H9 (cell line): ENCODE measurements at regions not wholly inside any gene's neighbourhood (a gene's known extent, or its start where the extent isn't known, plus 50 kb on each side); places are given as distances from the start of the nearest gene placed in this dataset.

ENCODE experiments used
- DNase-seq: peaks from one replicate; pipeline ENCODE4 v3.0.0-alpha.2; 2017
- H2AFZ ChIP-seq: one replicate; pipeline ENCODE4 v1.6.1; 2013; ENCODE audit warnings: mild to moderate bottlenecking, low read length, control low read depth, moderate library complexity
- H2AK5ac ChIP-seq: 2 replicates; pipeline ENCODE4 v1.6.1; 2013; ENCODE audit warnings: low read length, control low read depth, mixed read lengths; ENCODE audit not compliant: insufficient read length
- H2BK120ac ChIP-seq: one replicate; pipeline ENCODE4 v1.6.1; 2013; ENCODE audit warnings: low read depth, mild to moderate bottlenecking, low read length, control low read depth, inconsistent platforms; ENCODE audit not compliant: poor library complexity, severe bottlenecking
- H2BK12ac ChIP-seq: 2 replicates; pipeline ENCODE4 v1.6.1; 2013; ENCODE audit warnings: low read length, control low read depth, mixed read lengths, low read depth; ENCODE audit not compliant: insufficient read length
- H2BK15ac ChIP-seq: 2 replicates; pipeline ENCODE4 v1.6.1; 2013; ENCODE audit warnings: low read depth, low read length, control low read depth
- H2BK20ac ChIP-seq: one replicate; pipeline ENCODE4 v1.6.1; 2013; ENCODE audit warnings: low read depth, mild to moderate bottlenecking, low read length, control low read depth, inconsistent platforms; ENCODE audit not compliant: poor library complexity, severe bottlenecking
- H2BK5ac ChIP-seq: 2 replicates; pipeline ENCODE4 v1.6.1; 2013; ENCODE audit warnings: low read length, control low read depth, mixed read lengths; ENCODE audit not compliant: insufficient read length
- H3K14ac ChIP-seq: 2 replicates; pipeline ENCODE4 v1.6.1; 2013; ENCODE audit warnings: low read length, control low read depth; ENCODE audit not compliant: insufficient read depth
- H3K18ac ChIP-seq: 2 replicates; pipeline ENCODE4 v1.6.1; 2013; ENCODE audit warnings: low read depth, mild to moderate bottlenecking, mixed read lengths, low read length, control low read depth; ENCODE audit not compliant: insufficient read length
- H3K23ac ChIP-seq: 2 replicates; pipeline ENCODE4 v1.6.1; 2013; ENCODE audit warnings: low read length, control low read depth, mixed read lengths, low read depth; ENCODE audit not compliant: insufficient read length
- H3K23me2 ChIP-seq: 2 replicates; pipeline ENCODE4 v1.6.1; 2013; ENCODE audit warnings: low read depth, mild to moderate bottlenecking, mixed read lengths, low read length, control low read depth; ENCODE audit not compliant: insufficient read length, poor library complexity, severe bottlenecking
- H3K27ac ChIP-seq: 2 replicates; pipeline ENCODE4 v1.5.1; 2013; ENCODE audit warnings: low read length, control low read depth, mixed read lengths, low read depth; ENCODE audit not compliant: insufficient read length
- H3K27me3 ChIP-seq: 2 replicates; pipeline ENCODE4 v1.6.1; 2013; ENCODE audit warnings: low read length, control low read depth, inconsistent platforms; ENCODE audit not compliant: insufficient read depth
- H3K4ac ChIP-seq: 2 replicates; pipeline ENCODE4 v1.6.1; 2013; ENCODE audit warnings: low read depth, mild to moderate bottlenecking, control low read depth, inconsistent platforms, low read length, moderate library complexity
- H3K4me1 ChIP-seq: 2 replicates; pipeline ENCODE4 v1.6.1; 2013; ENCODE audit warnings: low read length, control low read depth, inconsistent platforms; ENCODE audit not compliant: insufficient read depth
- H3K4me2 ChIP-seq: 2 replicates; pipeline ENCODE4 v1.6.1; 2013; ENCODE audit warnings: low read length, control low read depth, mixed read lengths; ENCODE audit not compliant: insufficient read length, insufficient read depth
- H3K56ac ChIP-seq: 2 replicates; pipeline ENCODE4 v1.6.1; 2013; ENCODE audit warnings: low read depth, mild to moderate bottlenecking, mixed read lengths, low read length, control low read depth; ENCODE audit not compliant: insufficient read length
- H3K79me1 ChIP-seq: 2 replicates; pipeline ENCODE4 v1.6.1; 2013; ENCODE audit warnings: low read depth, mild to moderate bottlenecking, moderate library complexity, low read length, control low read depth, inconsistent platforms; ENCODE audit not compliant: insufficient read depth, poor library complexity, severe bottlenecking
- H3K79me2 ChIP-seq: 2 replicates; pipeline ENCODE4 v1.6.1; 2013; ENCODE audit warnings: low read length, control low read depth, inconsistent platforms; ENCODE audit not compliant: insufficient read depth
- H3K9ac ChIP-seq: 2 replicates; pipeline ENCODE4 v1.6.1; 2013; ENCODE audit warnings: low read length, control low read depth, mixed read lengths; ENCODE audit not compliant: insufficient read length; ENCODE audit errors: extremely low read depth
- H3K9me3 ChIP-seq: one replicate; pipeline ENCODE4 v1.6.1; 2013; ENCODE audit warnings: low read depth, low read length, inconsistent platforms; ENCODE audit not compliant: control insufficient read depth
- H3T11ph ChIP-seq: one replicate; pipeline ENCODE4 v1.6.1; 2013; ENCODE audit warnings: mild to moderate bottlenecking, low read length, control low read depth, inconsistent platforms
- H4K20me1 ChIP-seq: one replicate; pipeline ENCODE4 v1.6.1; 2013; ENCODE audit not compliant: control insufficient read depth, insufficient read length, insufficient read depth
- H4K5ac ChIP-seq: 2 replicates; pipeline ENCODE4 v1.6.1; 2013; ENCODE audit warnings: low read depth, mild to moderate bottlenecking, mixed read lengths, low read length, control low read depth; ENCODE audit not compliant: insufficient read length
- H4K8ac ChIP-seq: replicated peaks from 2 replicates; pipeline ENCODE4 v1.6.1; 2013; ENCODE audit warnings: low read length, control low read depth, mixed read lengths, low read depth; ENCODE audit not compliant: insufficient read length
- H4K91ac ChIP-seq: 2 replicates; pipeline ENCODE4 v1.6.1; 2013; ENCODE audit warnings: low read depth, mild to moderate bottlenecking, moderate library complexity, mixed read lengths, low read length, control low read depth; ENCODE audit not compliant: insufficient read length
- H3K27ac Mint-ChIP-seq, 3 experiments: 2 replicates in 2 of 3; 3 replicates in 1 of 3; pipeline ENCODE4 v1.8.0; 2020 to 2021; ENCODE audit warnings: mixed read lengths in 3 of 3, mild to moderate bottlenecking in 1 of 3, moderate library complexity in 1 of 3
- H3K27me3 Mint-ChIP-seq: 2 replicates; pipeline ENCODE4 v1.8.0; 2021; ENCODE audit warnings: low read depth, mild to moderate bottlenecking, moderate library complexity, mixed read lengths
- H3K36me3 Mint-ChIP-seq, 3 experiments: 2 replicates in 2 of 3; 3 replicates in 1 of 3; pipeline ENCODE4 v1.8.0; 2020 to 2021; ENCODE audit warnings: low read depth in 3 of 3, mixed read lengths in 3 of 3; ENCODE audit not compliant: insufficient read depth in 1 of 3
- H3K4me1 Mint-ChIP-seq, 2 experiments: 2 replicates each; pipeline ENCODE4 v1.8.0; 2020; ENCODE audit warnings: mixed read lengths in 2 of 2
- H3K4me3 Mint-ChIP-seq, 2 experiments: 2 replicates in 1 of 2; 3 replicates in 1 of 2; pipeline ENCODE4 v1.8.0; 2020 to 2021; ENCODE audit warnings: mild to moderate bottlenecking in 2 of 2, mixed read lengths in 2 of 2, moderate library complexity in 1 of 2
- H3K9me3 Mint-ChIP-seq, 2 experiments: 2 replicates in 1 of 2; 3 replicates in 1 of 2; pipeline ENCODE4 v1.8.0; 2020; ENCODE audit warnings: mild to moderate bottlenecking in 2 of 2, mixed read lengths in 2 of 2, moderate library complexity in 1 of 2
- WGBS: extraction: QIAGEN DNeasy Blood & Tissue Kit; methylation state at CpG from one replicate; pipeline ENCODE4 v1.1.7; 2013; ENCODE audit warnings: missing lambda C conversion rate, low lambda C conversion rate, mixed read lengths; ENCODE audit not compliant: insufficient read length; ENCODE audit errors: extremely low coverage; 5-methylcytosine and 5-hydroxymethylcytosine counted together
- TF ChIP-seq, protein P1 (sequence below): fragments of 200-600 bp; sonication (generic); conservative IDR thresholded peaks from 3 replicates; pipeline ENCODE4 v1.8.0; 2021; ENCODE audit warnings: antibody characterized with exemption, mild to moderate bottlenecking

GRCh38 chr1:83503153-83503552, 495.8 kb downstream of the TTLL7 start:
- Histone ChIP-seq H2BK12ac (no peak overlapping the region), H3K18ac (no peak overlapping the region), H3K4me1 (no peaks in the 10 kb centered on the region), H3K79me2 (no peaks in the 10 kb centered on the region), H4K91ac (no peak overlapping the region), H4K20me1 (no peaks in the 10 kb centered on the region), H3K9ac (no peak overlapping the region), H2AK5ac (no peak overlapping the region), H4K5ac (no peak overlapping the region), H3K4ac (no peak overlapping the region), H3K23ac (no peak overlapping the region), H3T11ph (no peak overlapping the region), H2BK5ac (no peak overlapping the region), H3K56ac (no peak overlapping the region), H2BK20ac (no peak overlapping the region), H3K4me2 (no peak overlapping the region), H3K27ac (no peak overlapping the region), H3K9me3 (no peaks in the 10 kb centered on the region), H3K79me1 (no peaks in the 10 kb centered on the region), H3K23me2 (no peaks in the 10 kb centered on the region), H4K8ac (no peak overlapping the region), H3K14ac (no peak overlapping the region), H2BK120ac (no peak overlapping the region), H2AFZ (no peak overlapping the region), H3K27me3 (no peaks in the 10 kb centered on the region), H2BK15ac (no peak overlapping the region)
- no peak for DNase-seq
- Mint-ChIP-seq H3K27ac (no peak overlapping the region), H3K4me3 (no peak overlapping the region), H3K9me3 (no peaks in the 10 kb centered on the region), H3K36me3 (no peaks in the 10 kb centered on the region), H3K4me1 (no peaks in the 10 kb centered on the region), H3K27me3 (no peaks in the 10 kb centered on the region; the same call in 1 of the 2 replicates)
- TF ChIP-seq, protein P1, sequence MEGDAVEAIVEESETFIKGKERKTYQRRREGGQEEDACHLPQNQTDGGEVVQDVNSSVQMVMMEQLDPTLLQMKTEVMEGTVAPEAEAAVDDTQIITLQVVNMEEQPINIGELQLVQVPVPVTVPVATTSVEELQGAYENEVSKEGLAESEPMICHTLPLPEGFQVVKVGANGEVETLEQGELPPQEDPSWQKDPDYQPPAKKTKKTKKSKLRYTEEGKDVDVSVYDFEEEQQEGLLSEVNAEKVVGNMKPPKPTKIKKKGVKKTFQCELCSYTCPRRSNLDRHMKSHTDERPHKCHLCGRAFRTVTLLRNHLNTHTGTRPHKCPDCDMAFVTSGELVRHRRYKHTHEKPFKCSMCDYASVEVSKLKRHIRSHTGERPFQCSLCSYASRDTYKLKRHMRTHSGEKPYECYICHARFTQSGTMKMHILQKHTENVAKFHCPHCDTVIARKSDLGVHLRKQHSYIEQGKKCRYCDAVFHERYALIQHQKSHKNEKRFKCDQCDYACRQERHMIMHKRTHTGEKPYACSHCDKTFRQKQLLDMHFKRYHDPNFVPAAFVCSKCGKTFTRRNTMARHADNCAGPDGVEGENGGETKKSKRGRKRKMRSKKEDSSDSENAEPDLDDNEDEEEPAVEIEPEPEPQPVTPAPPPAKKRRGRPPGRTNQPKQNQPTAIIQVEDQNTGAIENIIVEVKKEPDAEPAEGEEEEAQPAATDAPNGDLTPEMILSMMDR = no peak
- WGBS = no CpG with 5 or more reads among the region's 3 CpGs
